Liver (tissue), 8 donors: ENCODE measurements at regions not wholly inside any gene's neighbourhood (a gene's known extent, or its start where the extent isn't known, plus 50 kb on each side); places are given as distances from the start of the nearest gene placed in this dataset.

Experiments used
- DNase-seq: peaks from one replicate; pipeline ENCODE4 v3.0.0-alpha.2; 2017; ENCODE audit warnings: low spot score
- H3K27ac ChIP-seq, 2 donors: one replicate each; pipeline ENCODE4 v1.7.0; 2013; ENCODE audit warnings: inconsistent platforms in 2 of 2, low read length in 2 of 2, control low read depth in 1 of 2, low read depth in 1 of 2, mild to moderate bottlenecking in 1 of 2
- H3K27me3 ChIP-seq, 4 donors: one replicate each; pipeline versions ENCODE4 v1.6.1 to v1.7.0; 2013; ENCODE audit warnings: low read length in 3 of 4, inconsistent platforms in 1 of 4, mild to moderate bottlenecking in 1 of 4, moderate library complexity in 1 of 4; ENCODE audit not compliant: control insufficient read depth in 4 of 4, insufficient read depth in 4 of 4
- H3K36me3 ChIP-seq, 4 donors: one replicate each; pipeline versions ENCODE4 v1.6.1 to v1.7.0; 2013; ENCODE audit warnings: low read length in 3 of 4, mild to moderate bottlenecking in 3 of 4, low read depth in 1 of 4, moderate library complexity in 1 of 4; ENCODE audit not compliant: control insufficient read depth in 4 of 4, insufficient read depth in 3 of 4
- H3K4me1 ChIP-seq, 4 donors: one replicate each; pipeline versions ENCODE4 v1.6.1 to v1.7.0; 2013; ENCODE audit warnings: low read length in 3 of 4, mild to moderate bottlenecking in 3 of 4, moderate library complexity in 1 of 4; ENCODE audit not compliant: control insufficient read depth in 4 of 4, insufficient read depth in 4 of 4
- H3K4me3 ChIP-seq, 3 donors: one replicate each; pipeline versions ENCODE4 v1.6.1 to v1.7.0; 2013; ENCODE audit warnings: low read length in 3 of 3, control low read depth in 1 of 3, low read depth in 1 of 3, mild to moderate bottlenecking in 1 of 3
- H3K9ac ChIP-seq, 2 donors: one replicate each; pipeline ENCODE4 v1.7.0; 2013; ENCODE audit warnings: low read length in 2 of 2, mild to moderate bottlenecking in 2 of 2, moderate library complexity in 2 of 2, control low read depth in 1 of 2, low read depth in 1 of 2
- H3K9me3 ChIP-seq, 4 donors: one replicate each; pipeline versions ENCODE4 v1.6.1 to v1.7.0; 2013; ENCODE audit warnings: low read length in 3 of 4; ENCODE audit not compliant: control insufficient read depth in 4 of 4
- ATF3 ChIP-seq: IDR thresholded peaks from 2 replicates; pipeline ENCODE4 v1.6.1; 2016; ENCODE audit warnings: antibody characterized with exemption
- CTCF ChIP-seq: fragments of 150-350 bp; IDR thresholded peaks from 2 replicates; pipeline ENCODE4 v1.5.1; 2017; ENCODE audit warnings: improper control_type of control experiment, low read depth, low read length; ENCODE audit not compliant: missing input control
- EGR1 ChIP-seq, 2 donors: IDR thresholded peaks; 2 replicates each; pipeline ENCODE4 v1.6.1; 2016 to 2018; ENCODE audit warnings: antibody characterized with exemption in 2 of 2, low read depth in 2 of 2
- FOXA1 ChIP-seq: IDR thresholded peaks from 2 replicates; pipeline ENCODE4 v1.6.1; 2016; ENCODE audit warnings: antibody characterized with exemption
- FOXA2 ChIP-seq: IDR thresholded peaks from 2 replicates; pipeline ENCODE4 v1.6.1; 2016; ENCODE audit warnings: antibody characterized with exemption
- GABPA ChIP-seq, 2 donors: IDR thresholded peaks in 1 of 2; conservative IDR thresholded peaks in 1 of 2; 2 replicates each; pipeline ENCODE4 v1.6.1; 2016; ENCODE audit warnings: antibody characterized with exemption in 2 of 2, mild to moderate bottlenecking in 1 of 2, moderate library complexity in 1 of 2
- HNF4A ChIP-seq, 2 donors: conservative IDR thresholded peaks; 2 replicates each; pipeline ENCODE4 v1.6.1; 2016; ENCODE audit warnings: antibody characterized with exemption in 2 of 2, mild to moderate bottlenecking in 2 of 2
- HNF4G ChIP-seq: IDR thresholded peaks from 2 replicates; pipeline ENCODE4 v1.6.1; 2016; ENCODE audit warnings: antibody characterized with exemption
- JUND ChIP-seq, 2 donors: IDR thresholded peaks; 2 replicates each; pipeline ENCODE4 v1.6.1; 2016; ENCODE audit warnings: antibody characterized with exemption in 2 of 2
- MAX ChIP-seq: IDR thresholded peaks from 2 replicates; pipeline ENCODE4 v1.6.1; 2016; ENCODE audit warnings: antibody characterized with exemption
- NR2F2 ChIP-seq: IDR thresholded peaks from 2 replicates; pipeline ENCODE4 v1.6.1; 2016; ENCODE audit warnings: antibody characterized with exemption
- RAD21 ChIP-seq, 2 donors: IDR thresholded peaks; 2 replicates each; pipeline ENCODE4 v1.6.1; 2016; ENCODE audit warnings: antibody characterized with exemption in 2 of 2, mild to moderate bottlenecking in 2 of 2
- REST ChIP-seq: IDR thresholded peaks from 2 replicates; pipeline ENCODE4 v1.6.1; 2016; ENCODE audit warnings: antibody characterized with exemption, mild to moderate bottlenecking
- RXRA ChIP-seq, 2 donors: IDR thresholded peaks; 2 replicates each; pipeline ENCODE4 v1.6.1; 2017 to 2018; ENCODE audit warnings: antibody characterized with exemption in 2 of 2, mild to moderate bottlenecking in 1 of 2
- SP1 ChIP-seq: IDR thresholded peaks from 2 replicates; pipeline ENCODE4 v1.6.1; 2018; ENCODE audit warnings: antibody characterized with exemption, mild to moderate bottlenecking
- TAF1 ChIP-seq: conservative IDR thresholded peaks from 2 replicates; pipeline ENCODE4 v1.6.1; 2016; ENCODE audit warnings: antibody characterized with exemption, mild to moderate bottlenecking
- YY1 ChIP-seq: IDR thresholded peaks from 2 replicates; pipeline ENCODE4 v1.6.1; 2016; ENCODE audit warnings: antibody characterized with exemption, mild to moderate bottlenecking
- ZBTB33 ChIP-seq: IDR thresholded peaks from 2 replicates; pipeline ENCODE4 v1.6.1; 2016; ENCODE audit warnings: antibody characterized with exemption
- WGBS: extraction: QIAGEN DNeasy Blood & Tissue Kit; methylation state at CpG from one replicate; pipeline ENCODE4 v1.1.7; 2013; 5-methylcytosine and 5-hydroxymethylcytosine counted together
- donor health status: healthy.
- donor health status: healthy.
- donor health status: healthy.
- donor health status: healthy.
- donor health status: healthy.

- H3K4me3 ChIP-seq: no peak overlapping the region
- no peaks in the 10 kb centered on the region for H3K4me1 ChIP-seq
- no peak for DNase-seq
- H3K9ac ChIP-seq: no peak overlapping the region
- TF ChIP-seq TAF1: no peak
- TF ChIP-seq MAX: no peak
- no peak for TF ChIP-seq REST
- TF ChIP-seq FOXA1: no peak
- TF ChIP-seq HNF4G: no peak
- TF ChIP-seq GABPA (IDR thresholded peaks at IDR 0.05 in 1 of 2, conservative IDR thresholded peaks at IDR 0.05 in 1 of 2): no peak
- no peak for TF ChIP-seq RXRA (IDR thresholded peaks at IDR 0.05)
- no peak for TF ChIP-seq JUND (IDR thresholded peaks at IDR 0.05)
- TF ChIP-seq FOXA2: no peak
- TF ChIP-seq EGR1 (IDR thresholded peaks at IDR 0.05; ENCODE audit: low read depth in 2 of 2): no peak
- TF ChIP-seq YY1: no peak
- no peak for TF ChIP-seq SP1
- 88% methylated on average over 20 of the region's 20 CpGs for WGBS
- peaks cover 0 to 7% (median 2%) of the 10 kb centered on the region in 4 donors for H3K9me3 ChIP-seq
- no peaks in the 10 kb centered on the region for H3K27me3 ChIP-seq
- H3K27ac ChIP-seq: no peak overlapping the region
- H3K36me3 ChIP-seq: no peaks in the 10 kb centered on the region
Observed at GRCh38 chr2:57397550-57398360, 648.9 kb upstream of the VRK2 start.

- DNase-seq: no peak
- Histone ChIP-seq H3K9ac (no peak overlapping the region), H3K27me3 (no peaks in the 10 kb centered on the region), H3K4me3 (no peak overlapping the region), H3K9me3 (peaks cover 0 to 7% (median 2%) of the 10 kb centered on the region in 4 donors), H3K27ac (no peak overlapping the region), H3K36me3 (no peaks in the 10 kb centered on the region), H3K4me1 (no peaks in the 10 kb centered on the region)
- WGBS: 83% methylated on average over 5 of the region's 5 CpGs
- TF ChIP-seq SP1 (no peak), HNF4G (no peak), HNF4A (conservative IDR thresholded peaks at IDR 0.05) (no peak), FOXA1 (no peak), RAD21 (IDR thresholded peaks at IDR 0.05) (no peak), REST (no peak), CTCF (no peak), EGR1 (IDR thresholded peaks at IDR 0.05; ENCODE audit: low read depth in 2 of 2) (no peak), YY1 (no peak), RXRA (IDR thresholded peaks at IDR 0.05) (no peak), ZBTB33 (no peak), MAX (no peak), ATF3 (no peak), JUND (IDR thresholded peaks at IDR 0.05) (no peak), NR2F2 (no peak), TAF1 (no peak)
Observed at GRCh38 chr2:57399057-57399456, 647.5 kb upstream of the VRK2 start.
